Activated T-cell treated with anti-CD3 and anti-CD28 coated beads for 48 hours (primary cell): ENCODE measurements at regions not wholly inside any gene's neighbourhood (a gene's known extent, or its start where the extent isn't known, plus 50 kb on each side); places are given as distances from the start of the nearest gene placed in this dataset.

Source experiments
- DNase-seq: peaks from one replicate; pipeline ENCODE4 v3.0.0-alpha.2; 2020; ENCODE audit warnings: low read depth

DNA sequence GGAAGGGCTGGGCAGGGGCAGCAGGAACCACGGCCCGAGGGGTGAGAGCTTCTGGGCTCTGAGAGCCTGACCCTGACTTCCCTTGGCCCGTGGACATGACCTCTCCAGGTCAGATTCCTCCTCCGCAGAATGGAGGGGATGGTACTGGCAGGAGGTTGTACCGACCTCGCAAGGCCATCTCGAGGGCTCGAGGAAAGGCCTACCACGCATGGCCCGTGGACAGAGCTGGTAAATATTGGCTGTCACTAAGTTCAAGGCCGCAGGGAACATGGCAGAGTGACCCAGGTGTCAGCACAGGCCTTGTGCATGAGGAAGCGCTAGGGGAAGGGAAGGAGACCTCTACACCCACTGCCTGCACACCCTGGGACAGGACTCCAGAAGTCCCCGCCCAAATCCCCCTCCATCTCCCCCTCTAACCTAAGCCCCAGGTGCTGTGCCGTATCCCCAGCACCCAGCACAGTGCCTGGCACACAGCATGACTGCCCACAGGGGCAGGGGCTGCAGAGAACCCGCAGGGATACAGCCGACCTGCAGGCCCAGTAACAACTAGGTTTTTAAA lies 54.9 kb upstream of the PPP2R5C start:
- DNase-seq, result no peak

DNA sequence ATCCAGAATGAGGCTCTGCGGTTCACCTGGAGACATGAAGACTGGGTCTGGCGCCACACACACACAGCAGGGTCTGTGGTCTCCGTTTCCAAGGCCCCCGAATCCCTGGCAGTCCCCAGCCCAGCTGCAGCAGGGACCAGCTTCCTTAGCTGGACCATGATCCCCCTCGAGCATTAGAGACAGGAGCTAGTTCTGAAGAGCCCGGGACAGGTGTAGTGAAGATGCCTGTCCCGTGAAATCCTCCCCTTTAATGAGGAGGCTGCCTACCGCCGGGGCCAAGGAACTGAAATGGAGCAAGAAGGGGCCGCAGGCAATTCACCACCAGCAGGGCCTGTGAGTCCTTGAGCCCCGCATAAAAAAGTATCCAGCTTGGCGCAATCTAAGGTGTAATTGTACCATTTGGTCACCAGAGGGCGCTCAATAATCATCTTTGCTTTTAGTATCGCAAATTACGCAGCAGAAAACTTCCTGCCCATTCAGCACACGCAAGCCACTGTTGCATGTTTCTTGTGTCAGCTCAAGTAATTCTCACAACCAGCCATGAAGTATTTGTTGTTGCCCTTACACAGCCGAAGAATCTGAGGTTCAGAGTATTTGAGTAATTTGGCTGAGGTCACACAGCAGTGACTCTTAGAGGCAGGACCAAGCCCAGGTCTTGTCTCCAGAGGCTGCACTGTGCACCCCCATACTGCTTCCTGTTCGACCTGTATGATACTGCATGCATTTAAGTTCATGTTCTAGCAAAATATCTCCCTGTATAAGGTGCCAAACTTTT lies 54.3 kb upstream of the PPP2R5C start:
- peak; percentile 36 for DNase-seq

GRCh38 chr14:101707863-101708620 lies 53.5 kb upstream of the PPP2R5C start:
- DNase-seq, result no peak

- no peak for DNase-seq
Measured at GRCh38 chr14:101708853-101709532, 52.5 kb upstream of the PPP2R5C start.

- no peak for DNase-seq
Measured at GRCh38 chr14:101709533-101709881, 52.0 kb upstream of the PPP2R5C start.

DNA sequence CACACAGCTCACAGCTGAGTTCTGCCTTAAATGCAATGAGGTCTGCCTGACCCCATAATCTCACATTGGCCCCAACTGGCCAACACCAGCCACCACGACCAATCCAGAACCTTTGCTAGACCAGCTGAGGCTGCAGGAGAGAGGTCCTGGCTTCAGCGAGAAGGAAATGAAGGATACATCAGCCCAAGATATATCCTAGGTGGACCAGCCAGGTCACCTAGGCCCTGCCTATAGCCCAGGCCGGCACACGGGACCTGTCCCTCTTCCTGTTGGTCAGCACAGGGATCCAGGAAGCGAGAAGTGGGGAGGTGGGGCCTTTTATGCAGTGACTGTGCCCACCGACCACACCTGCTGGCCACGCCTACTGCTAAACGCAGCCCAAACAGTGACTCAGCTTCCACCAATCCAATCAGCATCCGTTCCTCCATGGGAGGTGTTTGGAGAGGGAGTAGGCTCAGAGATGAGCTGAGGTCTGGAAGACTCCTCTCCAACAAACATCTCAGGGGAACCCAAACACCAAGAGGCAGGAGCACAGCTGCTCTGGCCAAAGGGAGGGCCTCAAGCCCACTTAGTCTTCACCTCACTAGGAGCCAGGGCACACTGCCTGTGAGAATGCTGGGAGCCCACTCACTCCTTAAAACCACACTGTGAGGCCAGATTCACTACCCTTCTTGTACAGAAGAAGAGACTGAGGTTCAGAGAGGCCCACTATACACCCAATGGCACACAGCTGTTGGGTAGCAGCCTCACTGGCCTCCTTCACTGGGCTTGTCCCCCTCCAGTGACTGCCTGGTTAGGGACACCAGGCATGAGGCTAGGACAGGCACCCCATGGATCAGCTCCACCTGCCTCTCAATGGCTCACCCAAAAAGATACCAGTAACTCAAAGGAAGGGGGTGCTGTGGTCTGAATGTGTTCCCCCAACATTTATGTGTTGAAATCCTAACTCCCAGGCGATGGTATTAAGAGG lies 51.3 kb upstream of the PPP2R5C start:
- DNase-seq, result no peak

- DNase-seq, result no peak
Measured at GRCh38 chr14:101711041-101711856, 50.3 kb upstream of the PPP2R5C start.
